Liver (tissue), 8 donors: ENCODE measurements at regions not wholly inside any gene's neighbourhood (a gene's known extent, or its start where the extent isn't known, plus 50 kb on each side); places are given as distances from the start of the nearest gene placed in this dataset.
A peak's percentile ranks its signal among the peaks of the same experiment; 100 is the strongest.

Experiments used
- DNase-seq: peaks from one replicate; pipeline ENCODE4 v3.0.0-alpha.2; 2017; ENCODE audit warnings: low spot score
- H3K27ac ChIP-seq, 2 donors: one replicate each; pipeline ENCODE4 v1.7.0; 2013; ENCODE audit warnings: inconsistent platforms in 2 of 2, low read length in 2 of 2, control low read depth in 1 of 2, low read depth in 1 of 2, mild to moderate bottlenecking in 1 of 2
- H3K27me3 ChIP-seq, 4 donors: one replicate each; pipeline versions ENCODE4 v1.6.1 to v1.7.0; 2013; ENCODE audit warnings: low read length in 3 of 4, inconsistent platforms in 1 of 4, mild to moderate bottlenecking in 1 of 4, moderate library complexity in 1 of 4; ENCODE audit not compliant: control insufficient read depth in 4 of 4, insufficient read depth in 4 of 4
- H3K36me3 ChIP-seq, 4 donors: one replicate each; pipeline versions ENCODE4 v1.6.1 to v1.7.0; 2013; ENCODE audit warnings: low read length in 3 of 4, mild to moderate bottlenecking in 3 of 4, low read depth in 1 of 4, moderate library complexity in 1 of 4; ENCODE audit not compliant: control insufficient read depth in 4 of 4, insufficient read depth in 3 of 4
- H3K4me1 ChIP-seq, 4 donors: one replicate each; pipeline versions ENCODE4 v1.6.1 to v1.7.0; 2013; ENCODE audit warnings: low read length in 3 of 4, mild to moderate bottlenecking in 3 of 4, moderate library complexity in 1 of 4; ENCODE audit not compliant: control insufficient read depth in 4 of 4, insufficient read depth in 4 of 4
- H3K4me3 ChIP-seq, 3 donors: one replicate each; pipeline versions ENCODE4 v1.6.1 to v1.7.0; 2013; ENCODE audit warnings: low read length in 3 of 3, control low read depth in 1 of 3, low read depth in 1 of 3, mild to moderate bottlenecking in 1 of 3
- H3K9ac ChIP-seq, 2 donors: one replicate each; pipeline ENCODE4 v1.7.0; 2013; ENCODE audit warnings: low read length in 2 of 2, mild to moderate bottlenecking in 2 of 2, moderate library complexity in 2 of 2, control low read depth in 1 of 2, low read depth in 1 of 2
- H3K9me3 ChIP-seq, 4 donors: one replicate each; pipeline versions ENCODE4 v1.6.1 to v1.7.0; 2013; ENCODE audit warnings: low read length in 3 of 4; ENCODE audit not compliant: control insufficient read depth in 4 of 4
- ATF3 ChIP-seq: IDR thresholded peaks from 2 replicates; pipeline ENCODE4 v1.6.1; 2016; ENCODE audit warnings: antibody characterized with exemption
- CTCF ChIP-seq: fragments of 150-350 bp; IDR thresholded peaks from 2 replicates; pipeline ENCODE4 v1.5.1; 2017; ENCODE audit warnings: improper control_type of control experiment, low read depth, low read length; ENCODE audit not compliant: missing input control
- FOXA1 ChIP-seq: IDR thresholded peaks from 2 replicates; pipeline ENCODE4 v1.6.1; 2016; ENCODE audit warnings: antibody characterized with exemption
- FOXA2 ChIP-seq: IDR thresholded peaks from 2 replicates; pipeline ENCODE4 v1.6.1; 2016; ENCODE audit warnings: antibody characterized with exemption
- HNF4G ChIP-seq: IDR thresholded peaks from 2 replicates; pipeline ENCODE4 v1.6.1; 2016; ENCODE audit warnings: antibody characterized with exemption
- JUND ChIP-seq, 2 donors: IDR thresholded peaks; 2 replicates each; pipeline ENCODE4 v1.6.1; 2016; ENCODE audit warnings: antibody characterized with exemption in 2 of 2
- MAX ChIP-seq: IDR thresholded peaks from 2 replicates; pipeline ENCODE4 v1.6.1; 2016; ENCODE audit warnings: antibody characterized with exemption
- RAD21 ChIP-seq, 2 donors: IDR thresholded peaks; 2 replicates each; pipeline ENCODE4 v1.6.1; 2016; ENCODE audit warnings: antibody characterized with exemption in 2 of 2, mild to moderate bottlenecking in 2 of 2
- REST ChIP-seq: IDR thresholded peaks from 2 replicates; pipeline ENCODE4 v1.6.1; 2016; ENCODE audit warnings: antibody characterized with exemption, mild to moderate bottlenecking
- ZBTB33 ChIP-seq: IDR thresholded peaks from 2 replicates; pipeline ENCODE4 v1.6.1; 2016; ENCODE audit warnings: antibody characterized with exemption
- whole genome bisulfite sequencing: extraction: QIAGEN DNeasy Blood & Tissue Kit; methylation state at CpG from one replicate; pipeline ENCODE4 v1.1.7; 2013; 5-methylcytosine and 5-hydroxymethylcytosine counted together
- donor health status: healthy.
- donor health status: healthy.
- donor health status: healthy.
- donor health status: healthy.
- donor health status: healthy.

GRCh38 chr12:69036999-69037398 is 104.0 kb upstream of the CPM start:
- 32% methylated on average over 4 of the region's 4 CpGs for WGBS
- Histone ChIP-seq H3K9me3 (no peaks in the 10 kb centered on the region), H3K27ac (peak overlapping the region; percentile 9 to 19), H3K4me1 (peaks cover 0 to 14% (median 7%) of the 10 kb centered on the region in 4 donors), H3K27me3 (no peaks in the 10 kb centered on the region), H3K36me3 (no peaks in the 10 kb centered on the region), H3K4me3 (peak overlapping the region in 1 of 3 donors; percentile 13), H3K9ac (no peak overlapping the region)
- DNase-seq = no peak
- no peak for TF ChIP-seq MAX
- TF ChIP-seq FOXA2 = no peak
- no peak for TF ChIP-seq REST
- no peak for TF ChIP-seq ATF3
- TF ChIP-seq JUND (IDR thresholded peaks at IDR 0.05) = no peak
- no peak for TF ChIP-seq HNF4G
- TF ChIP-seq CTCF = no peak

GRCh38 chr12:69039911-69040310 is 106.9 kb upstream of the CPM start:
- Histone ChIP-seq H3K27me3 (no peaks in the 10 kb centered on the region), H3K4me3 (no peak overlapping the region), H3K36me3 (no peaks in the 10 kb centered on the region), H3K4me1 (peaks cover 0 to 14% (median 9%) of the 10 kb centered on the region in 4 donors), H3K27ac (no peak overlapping the region), H3K9ac (no peak overlapping the region), H3K9me3 (no peaks in the 10 kb centered on the region)
- 87% methylated on average over 2 of the region's 2 CpGs for whole genome bisulfite sequencing
- DNase-seq = no peak
- TF ChIP-seq ATF3 = no peak
- TF ChIP-seq ZBTB33 = no peak
- TF ChIP-seq RAD21 (IDR thresholded peaks at IDR 0.05) = no peak
- TF ChIP-seq FOXA1 = no peak
